ENCODE measurements at regions not wholly inside any gene's neighbourhood (a gene's known extent, or its start where the extent isn't known, plus 50 kb on each side); places are given as distances from the start of the nearest gene placed in this dataset.
"Not testable (repeated sequence)": the region's sequence is repeated elsewhere in the genome, so short reads cannot be mapped to it uniquely, and the experiment has no call there.

DNA sequence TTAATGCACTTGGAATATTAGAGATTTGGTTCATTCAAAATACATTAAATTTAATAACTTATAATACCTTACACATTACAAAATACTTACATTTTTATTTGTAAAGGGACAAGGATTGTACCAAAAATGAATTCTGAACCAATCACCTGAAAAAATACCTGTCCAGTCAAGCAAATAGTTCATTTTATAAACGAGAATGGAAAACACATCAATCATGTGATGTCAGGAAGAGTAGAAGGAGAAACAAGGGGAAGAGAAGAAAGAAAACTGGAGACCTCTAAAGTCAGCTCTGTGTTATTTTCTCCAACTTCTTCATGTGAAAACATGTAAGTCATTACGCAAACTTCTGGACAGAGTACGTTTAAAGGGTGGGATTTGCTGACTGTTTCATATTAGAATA lies 989.0 kb upstream of the NUDT12 start:
- TF ChIP-seq, protein P1, sequence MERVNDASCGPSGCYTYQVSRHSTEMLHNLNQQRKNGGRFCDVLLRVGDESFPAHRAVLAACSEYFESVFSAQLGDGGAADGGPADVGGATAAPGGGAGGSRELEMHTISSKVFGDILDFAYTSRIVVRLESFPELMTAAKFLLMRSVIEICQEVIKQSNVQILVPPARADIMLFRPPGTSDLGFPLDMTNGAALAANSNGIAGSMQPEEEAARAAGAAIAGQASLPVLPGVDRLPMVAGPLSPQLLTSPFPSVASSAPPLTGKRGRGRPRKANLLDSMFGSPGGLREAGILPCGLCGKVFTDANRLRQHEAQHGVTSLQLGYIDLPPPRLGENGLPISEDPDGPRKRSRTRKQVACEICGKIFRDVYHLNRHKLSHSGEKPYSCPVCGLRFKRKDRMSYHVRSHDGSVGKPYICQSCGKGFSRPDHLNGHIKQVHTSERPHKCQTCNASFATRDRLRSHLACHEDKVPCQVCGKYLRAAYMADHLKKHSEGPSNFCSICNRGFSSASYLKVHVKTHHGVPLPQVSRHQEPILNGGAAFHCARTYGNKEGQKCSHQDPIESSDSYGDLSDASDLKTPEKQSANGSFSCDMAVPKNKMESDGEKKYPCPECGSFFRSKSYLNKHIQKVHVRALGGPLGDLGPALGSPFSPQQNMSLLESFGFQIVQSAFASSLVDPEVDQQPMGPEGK (CRISPR knock-in tag; IDR thresholded peaks at IDR 0.05; ENCODE audit: borderline replicate concordance) = no peak
- TF ChIP-seq GLIS3 (CRISPR knock-in tag; IDR thresholded peaks at IDR 0.05) (no peak), ESRRG (CRISPR knock-in tag; IDR thresholded peaks at IDR 0.05) (no peak), ZNF8 (CRISPR knock-in tag; IDR thresholded peaks at IDR 0.05) (no peak), ZC3H10 (CRISPR knock-in tag; IDR thresholded peaks at IDR 0.05) (no peak), ISL1 (CRISPR knock-in tag; IDR thresholded peaks at IDR 0.05) (no peak), ZNF70 (CRISPR knock-in tag; IDR thresholded peaks at IDR 0.05) (no peak), TCF4 (CRISPR knock-in tag; IDR thresholded peaks at IDR 0.05; ENCODE audit: borderline replicate concordance) (no peak), BACH2 (CRISPR knock-in tag; IDR thresholded peaks at IDR 0.05; ENCODE audit: borderline replicate concordance) (no peak)
- TF ChIP-seq, protein P2, sequence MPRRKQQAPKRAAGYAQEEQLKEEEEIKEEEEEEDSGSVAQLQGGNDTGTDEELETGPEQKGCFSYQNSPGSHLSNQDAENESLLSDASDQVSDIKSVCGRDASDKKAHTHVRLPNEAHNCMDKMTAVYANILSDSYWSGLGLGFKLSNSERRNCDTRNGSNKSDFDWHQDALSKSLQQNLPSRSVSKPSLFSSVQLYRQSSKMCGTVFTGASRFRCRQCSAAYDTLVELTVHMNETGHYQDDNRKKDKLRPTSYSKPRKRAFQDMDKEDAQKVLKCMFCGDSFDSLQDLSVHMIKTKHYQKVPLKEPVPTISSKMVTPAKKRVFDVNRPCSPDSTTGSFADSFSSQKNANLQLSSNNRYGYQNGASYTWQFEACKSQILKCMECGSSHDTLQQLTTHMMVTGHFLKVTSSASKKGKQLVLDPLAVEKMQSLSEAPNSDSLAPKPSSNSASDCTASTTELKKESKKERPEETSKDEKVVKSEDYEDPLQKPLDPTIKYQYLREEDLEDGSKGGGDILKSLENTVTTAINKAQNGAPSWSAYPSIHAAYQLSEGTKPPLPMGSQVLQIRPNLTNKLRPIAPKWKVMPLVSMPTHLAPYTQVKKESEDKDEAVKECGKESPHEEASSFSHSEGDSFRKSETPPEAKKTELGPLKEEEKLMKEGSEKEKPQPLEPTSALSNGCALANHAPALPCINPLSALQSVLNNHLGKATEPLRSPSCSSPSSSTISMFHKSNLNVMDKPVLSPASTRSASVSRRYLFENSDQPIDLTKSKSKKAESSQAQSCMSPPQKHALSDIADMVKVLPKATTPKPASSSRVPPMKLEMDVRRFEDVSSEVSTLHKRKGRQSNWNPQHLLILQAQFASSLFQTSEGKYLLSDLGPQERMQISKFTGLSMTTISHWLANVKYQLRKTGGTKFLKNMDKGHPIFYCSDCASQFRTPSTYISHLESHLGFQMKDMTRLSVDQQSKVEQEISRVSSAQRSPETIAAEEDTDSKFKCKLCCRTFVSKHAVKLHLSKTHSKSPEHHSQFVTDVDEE (CRISPR knock-in tag; IDR thresholded peaks at IDR 0.05) = no peak
- TF ChIP-seq, protein P3, sequence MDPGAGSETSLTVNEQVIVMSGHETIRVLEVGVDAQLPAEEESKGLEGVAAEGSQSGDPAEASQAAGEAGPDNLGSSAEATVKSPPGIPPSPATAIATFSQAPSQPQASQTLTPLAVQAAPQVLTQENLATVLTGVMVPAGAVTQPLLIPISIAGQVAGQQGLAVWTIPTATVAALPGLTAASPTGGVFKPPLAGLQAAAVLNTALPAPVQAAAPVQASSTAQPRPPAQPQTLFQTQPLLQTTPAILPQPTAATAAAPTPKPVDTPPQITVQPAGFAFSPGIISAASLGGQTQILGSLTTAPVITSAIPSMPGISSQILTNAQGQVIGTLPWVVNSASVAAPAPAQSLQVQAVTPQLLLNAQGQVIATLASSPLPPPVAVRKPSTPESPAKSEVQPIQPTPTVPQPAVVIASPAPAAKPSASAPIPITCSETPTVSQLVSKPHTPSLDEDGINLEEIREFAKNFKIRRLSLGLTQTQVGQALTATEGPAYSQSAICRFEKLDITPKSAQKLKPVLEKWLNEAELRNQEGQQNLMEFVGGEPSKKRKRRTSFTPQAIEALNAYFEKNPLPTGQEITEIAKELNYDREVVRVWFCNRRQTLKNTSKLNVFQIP (CRISPR knock-in tag; IDR thresholded peaks at IDR 0.05; ENCODE audit: borderline replicate concordance, low read depth) = no peak
- TF ChIP-seq, protein P4, sequence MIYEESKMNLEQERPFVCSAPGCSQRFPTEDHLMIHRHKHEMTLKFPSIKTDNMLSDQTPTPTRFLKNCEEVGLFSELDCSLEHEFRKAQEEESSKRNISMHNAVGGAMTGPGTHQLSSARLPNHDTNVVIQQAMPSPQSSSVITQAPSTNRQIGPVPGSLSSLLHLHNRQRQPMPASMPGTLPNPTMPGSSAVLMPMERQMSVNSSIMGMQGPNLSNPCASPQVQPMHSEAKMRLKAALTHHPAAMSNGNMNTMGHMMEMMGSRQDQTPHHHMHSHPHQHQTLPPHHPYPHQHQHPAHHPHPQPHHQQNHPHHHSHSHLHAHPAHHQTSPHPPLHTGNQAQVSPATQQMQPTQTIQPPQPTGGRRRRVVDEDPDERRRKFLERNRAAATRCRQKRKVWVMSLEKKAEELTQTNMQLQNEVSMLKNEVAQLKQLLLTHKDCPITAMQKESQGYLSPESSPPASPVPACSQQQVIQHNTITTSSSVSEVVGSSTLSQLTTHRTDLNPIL (CRISPR knock-in tag; IDR thresholded peaks at IDR 0.05; ENCODE audit: low read depth) = no peak
- TF ChIP-seq, protein P5, sequence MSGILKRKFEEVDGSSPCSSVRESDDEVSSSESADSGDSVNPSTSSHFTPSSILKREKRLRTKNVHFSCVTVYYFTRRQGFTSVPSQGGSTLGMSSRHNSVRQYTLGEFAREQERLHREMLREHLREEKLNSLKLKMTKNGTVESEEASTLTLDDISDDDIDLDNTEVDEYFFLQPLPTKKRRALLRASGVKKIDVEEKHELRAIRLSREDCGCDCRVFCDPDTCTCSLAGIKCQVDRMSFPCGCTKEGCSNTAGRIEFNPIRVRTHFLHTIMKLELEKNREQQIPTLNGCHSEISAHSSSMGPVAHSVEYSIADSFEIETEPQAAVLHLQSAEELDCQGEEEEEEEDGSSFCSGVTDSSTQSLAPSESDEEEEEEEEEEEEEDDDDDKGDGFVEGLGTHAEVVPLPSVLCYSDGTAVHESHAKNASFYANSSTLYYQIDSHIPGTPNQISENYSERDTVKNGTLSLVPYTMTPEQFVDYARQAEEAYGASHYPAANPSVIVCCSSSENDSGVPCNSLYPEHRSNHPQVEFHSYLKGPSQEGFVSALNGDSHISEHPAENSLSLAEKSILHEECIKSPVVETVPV (CRISPR knock-in tag; IDR thresholded peaks at IDR 0.05) = no peak
- no peak for ATAC-seq

DNA sequence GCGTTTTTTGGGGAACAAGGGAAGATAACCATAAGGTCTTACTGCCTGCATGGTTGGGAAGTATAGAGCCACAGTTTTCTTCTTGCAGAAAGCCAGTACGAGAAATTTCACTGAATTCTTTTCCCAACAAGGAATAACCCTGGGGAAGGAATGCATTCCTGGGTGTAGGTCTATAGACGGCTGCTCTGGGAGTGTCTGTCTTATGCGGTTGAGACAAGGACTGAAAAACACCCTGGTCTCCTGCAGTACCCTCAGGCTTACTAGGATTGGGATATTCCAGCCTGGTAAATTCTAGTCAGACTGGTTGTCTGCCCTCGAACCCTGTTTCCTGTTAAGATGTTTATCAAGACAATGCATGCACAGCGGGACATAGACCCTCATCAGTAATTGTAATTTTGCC lies 984.3 kb upstream of the NUDT12 start:
- not testable (repeated sequence) for ATAC-seq

DNA sequence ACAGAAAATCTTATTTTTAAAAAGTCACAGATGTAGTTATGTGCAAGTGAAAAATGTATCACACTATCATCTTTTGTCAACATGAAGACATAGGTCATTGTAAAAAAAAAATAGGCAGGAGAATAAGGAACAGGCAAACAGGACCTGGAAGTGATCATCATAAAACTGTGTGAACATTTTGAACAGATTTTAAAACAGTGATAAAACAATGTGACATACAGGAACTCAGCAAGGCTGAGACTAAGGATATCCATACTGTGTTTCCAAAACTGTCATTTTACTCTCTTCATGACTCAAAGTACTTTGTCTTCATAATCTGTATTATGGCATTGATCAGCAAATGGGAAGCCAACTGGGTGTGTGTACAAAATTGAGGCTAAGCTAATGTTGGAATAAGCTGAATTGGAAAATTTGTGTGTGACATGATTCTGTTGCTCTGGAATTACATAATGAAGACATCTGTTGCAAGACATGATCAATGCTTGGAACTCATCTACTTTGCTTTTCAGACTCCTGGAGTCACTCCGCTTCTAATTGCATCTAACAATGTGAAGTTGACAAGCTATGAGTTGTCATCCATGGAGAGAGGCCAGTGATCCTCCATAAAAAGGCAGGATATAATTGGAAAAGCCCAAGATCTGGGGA lies 978.7 kb upstream of the NUDT12 start:
- peak; percentile 52; the same call in 2 of the 3 replicates for ATAC-seq
- TF ChIP-seq ARNTL (CRISPR knock-in tag; IDR thresholded peaks at IDR 0.05; ENCODE audit: borderline replicate concordance, low read depth) (no peak), TOX (CRISPR knock-in tag; IDR thresholded peaks at IDR 0.05; ENCODE audit: borderline replicate concordance) (peak; percentile 50; the same call in 1 of the 2 replicates)

DNA sequence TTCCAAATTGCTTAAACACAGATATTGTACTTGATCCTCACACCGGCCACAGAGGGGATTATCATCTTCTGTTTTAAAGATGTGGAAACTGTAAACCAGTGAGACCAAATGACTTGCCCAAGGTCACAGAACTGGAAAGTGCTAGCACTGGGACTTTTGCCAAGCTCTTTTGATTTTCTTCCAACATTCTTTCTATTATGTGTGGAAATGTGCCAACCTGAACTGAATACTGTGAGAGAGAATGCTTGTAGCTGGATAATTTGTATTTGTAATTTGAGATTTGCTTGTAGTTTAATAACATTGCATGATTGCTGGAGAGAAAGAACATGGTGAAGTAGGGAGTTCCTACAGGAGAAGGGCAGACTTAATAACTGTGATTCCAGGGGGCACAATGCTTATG lies 977.9 kb upstream of the NUDT12 start:
- ATAC-seq = peak; percentile 79
- TF ChIP-seq ISL1 (CRISPR knock-in tag; IDR thresholded peaks at IDR 0.05) (peak; percentile 66; the same call in 1 of the 2 replicates), TCF4 (CRISPR knock-in tag; IDR thresholded peaks at IDR 0.05; ENCODE audit: borderline replicate concordance) (no peak), ESRRG (CRISPR knock-in tag; IDR thresholded peaks at IDR 0.05) (no peak)
